ENCODE measurements at regions not wholly inside any gene's neighbourhood (a gene's known extent, or its start where the extent isn't known, plus 50 kb on each side); places are given as distances from the start of the nearest gene placed in this dataset.

DNA sequence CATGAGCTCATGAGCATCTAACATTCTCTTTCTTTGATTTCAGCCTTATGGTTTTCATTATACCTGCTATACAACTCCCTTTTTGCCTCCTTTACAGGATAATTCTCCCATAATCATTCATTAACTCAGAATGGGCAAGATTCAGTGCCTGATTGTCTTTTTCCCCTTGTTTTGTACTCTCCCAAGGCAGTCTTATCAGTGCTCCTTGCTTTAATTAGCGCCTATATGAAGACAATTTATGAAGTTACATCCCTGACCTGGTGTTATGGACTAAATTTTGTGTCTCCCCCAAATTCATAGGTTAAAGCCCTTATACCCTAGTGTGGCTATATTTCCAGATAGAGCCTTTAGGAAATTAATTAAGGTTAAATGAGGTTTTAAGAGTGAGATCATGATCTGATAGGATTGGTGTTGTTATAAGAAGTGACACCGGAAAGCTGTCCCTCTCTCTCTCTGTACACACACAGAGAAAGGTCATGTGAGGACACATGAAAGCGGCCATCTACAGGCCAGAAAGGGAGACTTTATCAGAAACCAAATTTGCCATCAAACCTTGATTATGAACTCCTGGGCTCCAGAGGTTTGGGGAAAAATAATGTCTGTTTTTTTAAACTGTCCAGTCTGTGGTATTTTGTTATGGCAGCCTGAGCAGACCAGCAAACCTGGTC is 185.8 kb upstream of the CHODL start:
- TF ChIP-seq, protein P1, sequence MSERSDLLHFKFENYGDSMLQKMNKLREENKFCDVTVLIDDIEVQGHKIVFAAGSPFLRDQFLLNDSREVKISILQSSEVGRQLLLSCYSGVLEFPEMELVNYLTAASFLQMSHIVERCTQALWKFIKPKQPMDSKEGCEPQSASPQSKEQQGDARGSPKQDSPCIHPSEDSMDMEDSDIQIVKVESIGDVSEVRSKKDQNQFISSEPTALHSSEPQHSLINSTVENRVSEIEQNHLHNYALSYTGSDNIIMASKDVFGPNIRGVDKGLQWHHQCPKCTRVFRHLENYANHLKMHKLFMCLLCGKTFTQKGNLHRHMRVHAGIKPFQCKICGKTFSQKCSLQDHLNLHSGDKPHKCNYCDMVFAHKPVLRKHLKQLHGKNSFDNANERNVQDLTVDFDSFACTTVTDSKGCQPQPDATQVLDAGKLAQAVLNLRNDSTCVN (CRISPR knock-in tag; IDR thresholded peaks at IDR 0.05; ENCODE audit: borderline replicate concordance), result no peak
- TF ChIP-seq, protein P2, sequence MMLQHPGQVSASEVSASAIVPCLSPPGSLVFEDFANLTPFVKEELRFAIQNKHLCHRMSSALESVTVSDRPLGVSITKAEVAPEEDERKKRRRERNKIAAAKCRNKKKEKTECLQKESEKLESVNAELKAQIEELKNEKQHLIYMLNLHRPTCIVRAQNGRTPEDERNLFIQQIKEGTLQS (CRISPR knock-in tag; IDR thresholded peaks at IDR 0.05), result no peak
- TF ChIP-seq NR2F2 (IDR thresholded peaks at IDR 0.05; ENCODE audit: borderline replicate concordance, low read depth) (no peak), MEF2D (CRISPR knock-in tag; IDR thresholded peaks at IDR 0.05) (no peak), POLR2A (IDR thresholded peaks at IDR 0.05; ENCODE audit: insufficient read depth in 1 of 2, low read depth in 2 of 2, low read length in 2 of 2) (no peak)

Data from HepG2 (cell line).